GM12878 (cell line): ENCODE measurements at regions not wholly inside any gene's neighbourhood (a gene's known extent, or its start where the extent isn't known, plus 50 kb on each side); places are given as distances from the start of the nearest gene placed in this dataset.
"Not testable (repeated sequence)": the region's sequence is repeated elsewhere in the genome, so short reads cannot be mapped to it uniquely, and the experiment has no call there.

ENCODE experiments used
- ATAC-seq: fragments of 200-7000 bp; cut with Tn5 transposase; 3 replicates; pipeline ENCODE4 v1.9.1; 2020; ENCODE audit warnings: mild to moderate bottlenecking, moderate library complexity
- BruUV-seq: library from RNA; stranded (reverse); fragments of 400-500 nt; replicated peaks from 2 replicates; lab custom pipeline; 2021; lab: Mats Ljungman, UMichigan
- CTCF ChIA-PET: fragments of 300-600 bp; sonication (Branson Sonifier 250); formaldehyde crosslinking; extraction: SDS; loops from one replicate; lab custom pipeline; 2021; ENCODE audit warnings: inconsistent platforms; lab: Yijun Ruan, JAX
- POLR2A ChIA-PET: fragments of 350-600 bp; formaldehyde crosslinking; extraction: SDS; loops from one replicate; lab custom pipeline; 2021; ENCODE audit warnings: inconsistent platforms; lab: Charles Lee
- RAD21 ChIA-PET: fragments of 300-600 bp; sonication (Branson Sonifier 250); formaldehyde crosslinking; loops from one replicate; lab custom pipeline; 2023; ENCODE audit warnings: antibody characterized with exemption; ENCODE audit not compliant: unreplicated experiment; lab: Charles Lee
- SMC1A ChIA-PET: fragments of 300-600 bp; sonication (Branson Sonifier 250); formaldehyde crosslinking; loops from one replicate; lab custom pipeline; 2023; ENCODE audit not compliant: unreplicated experiment, uncharacterized antibody; lab: Charles Lee
- DNase-seq: peaks from one replicate; pipeline ENCODE4 v3.0.0-alpha.2; 2011; ENCODE audit warnings: low read depth, low spot score
- FAIRE-seq: peaks from 3 replicates; lab custom pipeline; 2011; peaks lifted over from hg19 to GRCh38; lab: Jason Lieb, UNC
- H2AFZ ChIP-seq: 2 replicates; pipeline ENCODE4 v1.6.0; 2011; ENCODE audit warnings: low read depth, low read length, control low read depth; ENCODE audit not compliant: control insufficient read depth
- H3K27ac ChIP-seq: 2 replicates; pipeline ENCODE4 v1.5.1; 2011; ENCODE audit warnings: control low read depth; ENCODE audit not compliant: control insufficient read depth, insufficient read depth
- H3K27me3 ChIP-seq, 2 experiments: replicated peaks in 1 of 2; 2 replicates each; pipeline versions ENCODE4 v1.6.0 to v1.6.1; 2011; ENCODE audit warnings: low read length in 1 of 2; ENCODE audit not compliant: control insufficient read depth in 2 of 2, insufficient read depth in 2 of 2
- H3K36me3 ChIP-seq, 2 experiments: 2 replicates each; pipeline ENCODE4 v1.5.1; 2011; ENCODE audit warnings: low read length in 1 of 2; ENCODE audit not compliant: control insufficient read depth in 2 of 2, insufficient read depth in 2 of 2
- H3K4me1 ChIP-seq: 2 replicates; pipeline ENCODE4 v1.6.1; 2011; ENCODE audit warnings: mild to moderate bottlenecking, low read length, moderate library complexity, mixed read lengths; ENCODE audit not compliant: control insufficient read depth, insufficient read depth
- H3K4me2 ChIP-seq: 2 replicates; pipeline ENCODE4 v1.6.0; 2011; ENCODE audit warnings: control low read depth; ENCODE audit not compliant: control insufficient read depth, insufficient read depth
- H3K4me3 ChIP-seq: fragments of 200-600 bp; sonication (generic); 2 replicates; pipeline ENCODE4 v1.5.1; 2016
- H3K79me2 ChIP-seq: 2 replicates; pipeline ENCODE4 v1.6.0; 2011; ENCODE audit warnings: low read length; ENCODE audit not compliant: control insufficient read depth, insufficient read depth
- H3K9ac ChIP-seq: 2 replicates; pipeline ENCODE4 v1.8.0; 2011; ENCODE audit warnings: low read length, control low read depth, mixed read lengths; ENCODE audit not compliant: control insufficient read depth, insufficient read depth
- H3K9me3 ChIP-seq: replicated peaks from 3 replicates; pipeline ENCODE4 v1.5.1; 2011; ENCODE audit warnings: mild to moderate bottlenecking, low read length; ENCODE audit not compliant: control insufficient read depth, insufficient read depth
- H4K20me1 ChIP-seq: 2 replicates; pipeline ENCODE4 v1.6.0; 2011; ENCODE audit not compliant: control insufficient read depth, insufficient read depth
- IRF3 ChIP-seq: fragments of 450-650 bp; IDR thresholded peaks from 2 replicates; pipeline ENCODE4 v1.6.1; 2014; ENCODE audit warnings: mild to moderate bottlenecking
- MTA3 ChIP-seq: IDR thresholded peaks from 2 replicates; pipeline ENCODE4 v1.6.1; 2012; ENCODE audit warnings: low read length, inconsistent platforms, borderline replicate concordance
- NR2C1 ChIP-seq: fragments of 450-650 bp; IDR thresholded peaks from 2 replicates; pipeline ENCODE4 v1.6.1; 2017; ENCODE audit warnings: antibody characterized with exemption, mild to moderate bottlenecking, moderate library complexity
- POLR2AphosphoS2 ChIP-seq: IDR thresholded peaks from 2 replicates; pipeline ENCODE4 v1.6.1; 2011; ENCODE audit warnings: low read depth, mild to moderate bottlenecking, low read length, improper control_type of control experiment, moderate library complexity
- STAT1 ChIP-seq: fragments of 450-650 bp; conservative IDR thresholded peaks from 2 replicates; pipeline ENCODE4 v1.6.1; 2014; ENCODE audit warnings: antibody characterized with exemption, mild to moderate bottlenecking
- TCF7 ChIP-seq: IDR thresholded peaks from 2 replicates; pipeline ENCODE4 v1.6.1; 2014; ENCODE audit warnings: antibody characterized with exemption, borderline replicate concordance
- ZNF592 ChIP-seq: fragments of 450-650 bp; IDR thresholded peaks from 2 replicates; pipeline ENCODE4 v1.6.1; 2017; ENCODE audit warnings: mild to moderate bottlenecking, moderate library complexity
- WGBS: methylation state at CpG from one replicate; pipeline ENCODE4 v1.1.6; 2016; ENCODE audit warnings: low lambda C conversion rate; ENCODE audit not compliant: insufficient replicate concordance, insufficient coverage; ENCODE audit errors: missing lambda C conversion rate; 5-methylcytosine and 5-hydroxymethylcytosine counted together
- in situ Hi-C: fragments of 300-500 bp; cut with MboI; formaldehyde crosslinking; loops from 9 replicates; pipeline ENCODE4 v1.14.3; 2018; ENCODE audit warnings: mixed read lengths
- intact Hi-C: fragments of 100-400 bp; cut with micrococcal nuclease; formaldehyde crosslinking; loops from one replicate; pipeline ENCODE4 v1.14.2; 2022; ENCODE audit not compliant: unreplicated experiment

DNA sequence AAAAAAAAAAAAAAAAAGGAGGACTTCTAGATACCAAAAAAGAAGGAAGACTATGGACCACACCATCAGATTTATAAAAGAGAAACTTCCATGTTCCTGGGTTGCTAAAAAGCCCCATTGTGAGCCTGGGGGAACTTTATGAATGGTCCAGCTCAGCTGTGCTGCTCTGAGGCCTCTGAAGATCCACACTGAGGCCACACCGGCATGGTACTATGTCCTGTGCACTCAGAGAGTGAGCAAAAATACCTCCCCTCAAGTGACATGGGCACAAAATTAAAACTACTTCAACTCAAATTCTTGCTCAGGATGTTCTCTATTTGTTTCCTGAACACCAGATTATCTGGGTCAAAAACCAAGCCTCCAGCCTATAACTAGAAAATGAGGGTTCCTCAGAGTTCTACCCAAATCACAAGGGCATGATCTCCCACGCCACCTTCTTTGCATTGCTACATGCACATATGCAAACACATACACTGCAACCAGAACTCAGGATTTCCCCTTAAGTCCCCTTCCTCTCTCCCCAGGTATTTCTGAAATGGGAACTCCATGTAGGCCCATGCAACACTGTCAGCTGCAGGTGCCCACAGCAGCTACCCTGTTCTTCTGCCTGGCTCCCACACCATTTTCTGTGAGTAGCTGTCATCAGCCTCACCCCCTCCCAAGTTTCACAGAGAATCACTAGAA lies 94.4 kb downstream of the SH3GLB1 start:
- peak overlapping the region; percentile 30 for H2AFZ ChIP-seq
- intact Hi-C loops: no loop called here
- TF ChIP-seq POLR2AphosphoS2: no peak
- no peak for TF ChIP-seq IRF3
- TF ChIP-seq TCF7: no peak
- no peak for TF ChIP-seq ZNF592
- TF ChIP-seq STAT1: no peak
- no peak for TF ChIP-seq MTA3
- TF ChIP-seq NR2C1: no peak
- H3K36me3 ChIP-seq: no peaks in the 10 kb centered on the region
- ATAC-seq (peak; percentile 36; the same call in 1 of the 3 replicates), DNase-seq (peak; percentile 43), FAIRE-seq (no peak)
- H3K4me3 ChIP-seq: no peak overlapping the region
- H3K4me2 ChIP-seq: no peak overlapping the region
- ChIA-PET RAD21 (no interaction called here), SMC1A (interaction anchor here (0.6 kb wide), 1 partner anchor 461 kb away, joined by 3 read pairs; no protein-coding TSS in a partner anchor), CTCF (no interaction called here), POLR2A (no interaction called here)
- H3K4me1 ChIP-seq: no peaks in the 10 kb centered on the region
- H3K79me2 ChIP-seq: no peaks in the 10 kb centered on the region
- 0% methylated on average over 2 of the region's 2 CpGs for WGBS
- no peaks in the 10 kb centered on the region for H3K27me3 ChIP-seq
- H3K9ac ChIP-seq: no peak overlapping the region
- in situ Hi-C loops: no loop called here
- no peaks in the 10 kb centered on the region; the same call in 1 of the 2 replicates for H4K20me1 ChIP-seq
- H3K9me3 ChIP-seq: no peaks in the 10 kb centered on the region; the same call in 2 of the 3 replicates
- no TSS peak for BruUV-seq
- H3K27ac ChIP-seq: no peak overlapping the region

GRCh38 chr1:86803641-86804040 lies 99.3 kb downstream of the SH3GLB1 start:
- in situ Hi-C loops, FAIRE-seq, DNase-seq: not testable (repeated sequence)

More at GRCh38 chr1:86803641-86804040, 99.3 kb downstream of the SH3GLB1 start:
- H3K4me2 ChIP-seq, H3K27me3 ChIP-seq, H3K4me1 ChIP-seq, H3K36me3 ChIP-seq, H3K9me3 ChIP-seq, RAD21 ChIA-PET, H3K27ac ChIP-seq, intact Hi-C loops, H3K79me2 ChIP-seq, H4K20me1 ChIP-seq, CTCF ChIA-PET, POLR2A ChIA-PET, BruUV-seq, SMC1A ChIA-PET, H2AFZ ChIP-seq, ATAC-seq, H3K9ac ChIP-seq, H3K4me3 ChIP-seq: not testable (repeated sequence)
- WGBS: 33% methylated on average over 1 of the region's 1 CpG
